HG03196 (cell line): ENCODE measurements at regions not wholly inside any gene's neighbourhood (a gene's known extent, or its start where the extent isn't known, plus 50 kb on each side); places are given as distances from the start of the nearest gene placed in this dataset.

Experiments
- ATAC-seq: cut with Tn5 transposase; IDR thresholded peaks from one replicate; pipeline ENCODE4 v1.9.1; 2021; ENCODE audit not compliant: unreplicated experiment

GRCh38 chr11:31865606-31866300 is 54.6 kb upstream of the PAX6 start:
- no peak for ATAC-seq

GRCh38 chr11:31863170-31863832 is 52.2 kb upstream of the PAX6 start:
- no peak for ATAC-seq

GRCh38 chr11:31861011-31861410 is 49.9 kb upstream of the PAX6 start:
- ATAC-seq, result no peak
